T-cell (primary cell): ENCODE measurements at regions not wholly inside any gene's neighbourhood (a gene's known extent, or its start where the extent isn't known, plus 50 kb on each side); places are given as distances from the start of the nearest gene placed in this dataset.

ENCODE experiments used
- ATAC-seq, 4 experiments: fragments of 200-7000 bp in 3 of 4; fragments of 150-1000 bp in 1 of 4; cut with Tn5 transposase; replicated peaks in 1 of 4; 1 replicate in 3 of 4; 2 replicates in 1 of 4; pipeline ENCODE4 v1.10.0; 2021; ENCODE audit warnings: moderate library complexity in 3 of 4, mild to moderate bottlenecking in 2 of 4, moderate number of reproducible peaks in 1 of 4
- CTCF ChIA-PET, 2 donors: fragments of 300-600 bp; sonication (Branson Sonifier 250); formaldehyde crosslinking; loops; one replicate each; lab custom pipeline; 2022; ENCODE audit warnings: antibody characterized with exemption in 2 of 2; lab: Charles Lee
- POLR2A ChIA-PET, 2 donors: fragments of 300-600 bp; sonication (Branson Sonifier 250); formaldehyde crosslinking; loops; one replicate each; lab custom pipeline; 2022; ENCODE audit warnings: antibody characterized with exemption in 2 of 2; lab: Charles Lee
- DNase-seq, 35 experiments: peaks; one replicate each; pipeline versions ENCODE4 v3.0.0 to v3.0.0-alpha.2; 2013 to 2023
- H3K27ac ChIP-seq: one replicate; pipeline ENCODE4 v1.5.1; 2013; ENCODE audit warnings: low read length
- H3K27me3 ChIP-seq, 2 experiments: replicated peaks in 1 of 2; 1 replicate in 1 of 2; 2 replicates in 1 of 2; pipeline versions ENCODE4 v1.6.1 to v1.7.0; 2013; ENCODE audit warnings: low read length in 1 of 2, mixed read lengths in 1 of 2; ENCODE audit not compliant: control insufficient read depth in 2 of 2, insufficient read depth in 2 of 2; ENCODE audit errors: extremely low read depth in 1 of 2
- H3K36me3 ChIP-seq, 2 donors: 1 replicate in 1 of 2; 2 replicates in 1 of 2; pipeline versions ENCODE4 v1.6.1 to v1.7.0; 2013; ENCODE audit warnings: low read length in 1 of 2; ENCODE audit not compliant: control insufficient read depth in 2 of 2, insufficient read depth in 1 of 2; ENCODE audit errors: extremely low read depth in 1 of 2
- H3K4me1 ChIP-seq, 2 experiments: 1 replicate in 1 of 2; 2 replicates in 1 of 2; pipeline versions ENCODE4 v1.6.1 to v1.7.0; 2013; ENCODE audit warnings: low read length in 2 of 2, mixed read lengths in 1 of 2; ENCODE audit not compliant: insufficient read depth in 2 of 2, control insufficient read depth in 1 of 2; ENCODE audit errors: extremely low read depth in 1 of 2
- H3K4me3 ChIP-seq, 2 donors: 1 replicate in 1 of 2; 2 replicates in 1 of 2; pipeline versions ENCODE4 v1.5.1 to v1.7.0; 2013; ENCODE audit warnings: mild to moderate bottlenecking in 2 of 2, low read length in 1 of 2, moderate library complexity in 1 of 2; ENCODE audit not compliant: control insufficient read depth in 1 of 2; ENCODE audit errors: extremely low read depth in 1 of 2
- H3K9me3 ChIP-seq: 2 replicates; pipeline ENCODE4 v1.7.0; 2013
- H3K27ac Mint-ChIP-seq, 2 donors: one replicate each; pipeline ENCODE4 v1.8.0; 2020 to 2021; ENCODE audit warnings: mild to moderate bottlenecking in 2 of 2, mixed read lengths in 2 of 2
- H3K27me3 Mint-ChIP-seq, 2 donors: one replicate each; pipeline ENCODE4 v1.8.0; 2021 to 2022; ENCODE audit warnings: mixed read lengths in 2 of 2
- H3K36me3 Mint-ChIP-seq: one replicate; pipeline ENCODE4 v1.8.0; 2021; ENCODE audit warnings: mixed read lengths
- H3K4me1 Mint-ChIP-seq, 3 donors: one replicate each; pipeline ENCODE4 v1.8.0; 2020 to 2022; ENCODE audit warnings: mixed read lengths in 3 of 3, mild to moderate bottlenecking in 1 of 3
- H3K4me3 Mint-ChIP-seq, 3 donors: one replicate each; pipeline ENCODE4 v1.8.0; 2020 to 2022; ENCODE audit warnings: mild to moderate bottlenecking in 3 of 3, mixed read lengths in 3 of 3, moderate library complexity in 3 of 3
- H3K9me3 Mint-ChIP-seq, 3 donors: one replicate each; pipeline ENCODE4 v1.8.0; 2020 to 2022; ENCODE audit warnings: mixed read lengths in 3 of 3
- WGBS: methylation state at CpG from one replicate; pipeline ENCODE4 v1.1.5; 2013; ENCODE audit warnings: missing lambda C conversion rate; ENCODE audit not compliant: insufficient coverage; 5-methylcytosine and 5-hydroxymethylcytosine counted together

GRCh38 chr9:100959226-100959625, 69.3 kb upstream of the PLPPR1 start:
- no peak for DNase-seq
- no peak overlapping the region for H3K4me3 Mint-ChIP-seq
- ChIA-PET CTCF (no interaction called here), POLR2A (no interaction called here)
- no peak overlapping the region for H3K27ac Mint-ChIP-seq
- peaks cover 0 to 3% (median 0%) of the 10 kb centered on the region in 3 donors for H3K9me3 Mint-ChIP-seq
- H3K27me3 Mint-ChIP-seq = no peaks in the 10 kb centered on the region
- Histone ChIP-seq H3K27me3 (no peaks in the 10 kb centered on the region), H3K27ac (no peak overlapping the region), H3K9me3 (no peaks in the 10 kb centered on the region), H3K36me3 (no peaks in the 10 kb centered on the region), H3K4me3 (no peak overlapping the region), H3K4me1 (no peaks in the 10 kb centered on the region)
- H3K4me1 Mint-ChIP-seq = no peaks in the 10 kb centered on the region
- no peak for ATAC-seq
- H3K36me3 Mint-ChIP-seq = no peaks in the 10 kb centered on the region
- 65% methylated on average over 2 of the region's 3 CpGs for WGBS
